GM12878 (cell line): ENCODE measurements at regions not wholly inside any gene's neighbourhood (a gene's known extent, or its start where the extent isn't known, plus 50 kb on each side); places are given as distances from the start of the nearest gene placed in this dataset.

ENCODE experiments used
- CTCF ChIP-seq, 3 experiments: IDR thresholded peaks in 2 of 3; conservative IDR thresholded peaks in 1 of 3; 2 replicates each; pipeline ENCODE4 v1.5.1; 2011; ENCODE audit warnings: low read depth in 3 of 3, low read length in 3 of 3, mild to moderate bottlenecking in 3 of 3, control low read depth in 2 of 3, moderate library complexity in 2 of 3, inconsistent platforms in 1 of 3, mixed read lengths in 1 of 3; ENCODE audit not compliant: control insufficient read depth in 2 of 3, insufficient read depth in 1 of 3; ENCODE audit errors: extremely low read depth in 1 of 3
- NR2C2 ChIP-seq: IDR thresholded peaks from 2 replicates; pipeline ENCODE4 v1.6.1; 2011; ENCODE audit warnings: borderline replicate concordance, low read depth; ENCODE audit not compliant: control insufficient read depth, insufficient read length
- NRF1 ChIP-seq: conservative IDR thresholded peaks from 2 replicates; pipeline ENCODE4 v1.6.1; 2011; ENCODE audit warnings: mild to moderate bottlenecking, low read depth, low read length, improper control_type of control experiment
- POLR2A ChIP-seq: IDR thresholded peaks from 2 replicates; pipeline ENCODE4 v1.6.1; 2011; ENCODE audit warnings: low read depth, mild to moderate bottlenecking, low read length
- POLR2AphosphoS2 ChIP-seq: IDR thresholded peaks from 2 replicates; pipeline ENCODE4 v1.6.1; 2011; ENCODE audit warnings: low read depth, mild to moderate bottlenecking, low read length, improper control_type of control experiment, moderate library complexity

GRCh38 chr14:25215607-25216006 is 165.7 kb upstream of the STXBP6 start:
- TF ChIP-seq NRF1 (no peak), CTCF (IDR thresholded peaks at IDR 0.05 in 2 of 3, conservative IDR thresholded peaks at IDR 0.05 in 1 of 3; ENCODE audit: control insufficient read depth in 2 of 3, extremely low read depth in 1 of 3, insufficient read depth in 1 of 3, low read depth in 3 of 3, low read length in 3 of 3) (no peak), NR2C2 (no peak), POLR2AphosphoS2 (no peak), POLR2A (no peak)
